DND-41 (cell line): ENCODE measurements at regions not wholly inside any gene's neighbourhood (a gene's known extent, or its start where the extent isn't known, plus 50 kb on each side); places are given as distances from the start of the nearest gene placed in this dataset.

Experiments
- EZH2 ChIP-seq: IDR thresholded peaks from 3 replicates; pipeline ENCODE4 v1.6.1; 2012; ENCODE audit warnings: borderline replicate concordance, low read depth, mild to moderate bottlenecking, moderate library complexity, low read length, inconsistent platforms; ENCODE audit not compliant: severe bottlenecking
- TF ChIP-seq, protein P1 (sequence below): IDR thresholded peaks from 2 replicates; pipeline ENCODE4 v1.5.1; 2012; ENCODE audit warnings: borderline replicate concordance, low read length, moderate library complexity, mild to moderate bottlenecking; ENCODE audit not compliant: poor library complexity, severe bottlenecking; ENCODE audit errors: extremely low read depth

DNA sequence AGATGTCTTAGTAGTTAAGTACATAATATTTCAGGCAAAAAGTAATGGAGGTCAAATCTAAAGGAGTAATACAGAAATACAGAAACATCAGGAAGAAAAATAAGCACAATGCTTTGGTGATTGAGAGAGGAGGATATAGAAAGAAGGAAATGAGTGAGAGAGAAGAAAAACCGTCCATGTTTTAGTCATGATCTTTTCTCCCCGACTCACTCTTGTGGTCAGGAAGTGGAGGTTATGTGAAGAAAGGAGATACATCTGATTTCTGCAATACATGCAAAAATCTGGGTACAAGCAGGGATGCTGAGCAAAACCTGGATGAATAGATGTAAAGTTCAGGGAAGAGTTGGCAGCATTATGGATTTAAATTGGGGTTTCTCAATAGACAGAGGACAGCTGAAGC is 1122.5 kb downstream of the SORCS3 start:
- TF ChIP-seq, protein P1, sequence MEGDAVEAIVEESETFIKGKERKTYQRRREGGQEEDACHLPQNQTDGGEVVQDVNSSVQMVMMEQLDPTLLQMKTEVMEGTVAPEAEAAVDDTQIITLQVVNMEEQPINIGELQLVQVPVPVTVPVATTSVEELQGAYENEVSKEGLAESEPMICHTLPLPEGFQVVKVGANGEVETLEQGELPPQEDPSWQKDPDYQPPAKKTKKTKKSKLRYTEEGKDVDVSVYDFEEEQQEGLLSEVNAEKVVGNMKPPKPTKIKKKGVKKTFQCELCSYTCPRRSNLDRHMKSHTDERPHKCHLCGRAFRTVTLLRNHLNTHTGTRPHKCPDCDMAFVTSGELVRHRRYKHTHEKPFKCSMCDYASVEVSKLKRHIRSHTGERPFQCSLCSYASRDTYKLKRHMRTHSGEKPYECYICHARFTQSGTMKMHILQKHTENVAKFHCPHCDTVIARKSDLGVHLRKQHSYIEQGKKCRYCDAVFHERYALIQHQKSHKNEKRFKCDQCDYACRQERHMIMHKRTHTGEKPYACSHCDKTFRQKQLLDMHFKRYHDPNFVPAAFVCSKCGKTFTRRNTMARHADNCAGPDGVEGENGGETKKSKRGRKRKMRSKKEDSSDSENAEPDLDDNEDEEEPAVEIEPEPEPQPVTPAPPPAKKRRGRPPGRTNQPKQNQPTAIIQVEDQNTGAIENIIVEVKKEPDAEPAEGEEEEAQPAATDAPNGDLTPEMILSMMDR: no peak
- TF ChIP-seq EZH2: no peak
